Activated CD8-positive, alpha-beta T cell treated with anti-CD3 and anti-CD28 coated beads, Interleukin-2, amount 10 ng/mL, durations not matched to agents 7 days and 5 days (primary cell): ENCODE measurements at regions not wholly inside any gene's neighbourhood (a gene's known extent, or its start where the extent isn't known, plus 50 kb on each side); places are given as distances from the start of the nearest gene placed in this dataset.
"Not testable (repeated sequence)": the region's sequence is repeated elsewhere in the genome, so short reads cannot be mapped to it uniquely, and the experiment has no call there.

ENCODE experiments used
- ATAC-seq: fragments of 150-1000 bp; cut with Tn5 transposase; one replicate; pipeline ENCODE4 v1.10.0; 2021; ENCODE audit warnings: moderate library complexity
- CTCF ChIA-PET: fragments of 350-600 bp; sonication (Branson Sonifier 250); formaldehyde crosslinking; loops from one replicate; lab custom pipeline; 2021; ENCODE audit warnings: antibody characterized with exemption; lab: Charles Lee
- POLR2A ChIA-PET: fragments of 350-600 bp; sonication (Branson Sonifier 250); formaldehyde crosslinking; loops from one replicate; lab custom pipeline; 2021; ENCODE audit warnings: antibody characterized with exemption; lab: Charles Lee
- DNase-seq: peaks from one replicate; pipeline ENCODE4 v3.0.0-alpha.2; 2020
- H3K27ac Mint-ChIP-seq: one replicate; pipeline ENCODE4 v1.8.0; 2021; ENCODE audit warnings: mild to moderate bottlenecking, mixed read lengths
- H3K27me3 Mint-ChIP-seq: one replicate; pipeline ENCODE4 v1.8.0; 2021; ENCODE audit warnings: low read depth, mixed read lengths
- H3K36me3 Mint-ChIP-seq: one replicate; pipeline ENCODE4 v1.8.0; 2021; ENCODE audit warnings: low read depth, mixed read lengths
- H3K4me1 Mint-ChIP-seq: one replicate; pipeline ENCODE4 v1.8.0; 2021; ENCODE audit warnings: low read depth, mixed read lengths
- H3K4me3 Mint-ChIP-seq: one replicate; pipeline ENCODE4 v1.8.0; 2021; ENCODE audit warnings: mild to moderate bottlenecking, mixed read lengths
- H3K9me3 Mint-ChIP-seq: one replicate; pipeline ENCODE4 v1.8.0; 2022; ENCODE audit warnings: mixed read lengths; ENCODE audit not compliant: insufficient read depth

DNA sequence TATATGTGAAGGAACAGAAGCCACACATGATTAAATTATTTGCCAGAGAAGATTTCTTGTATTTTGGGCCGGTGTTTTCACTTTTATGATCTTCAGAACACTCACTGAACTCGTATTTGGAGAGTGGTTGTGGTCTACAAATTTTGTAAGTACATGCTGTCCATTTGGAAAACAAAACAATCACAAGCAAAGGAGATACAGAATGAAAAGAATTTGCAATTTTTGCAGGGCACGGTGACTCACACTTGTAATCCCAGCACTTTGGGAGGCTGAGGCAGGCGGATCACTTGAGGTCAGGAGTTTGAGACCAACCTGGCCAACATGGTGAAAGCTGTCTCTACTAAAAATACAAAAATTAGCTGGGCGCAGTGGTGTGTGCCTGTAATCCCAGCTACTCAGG, 282.0 kb downstream of the C1D start:
- CTCF ChIA-PET, DNase-seq, H3K36me3 Mint-ChIP-seq, H3K27me3 Mint-ChIP-seq, ATAC-seq, H3K9me3 Mint-ChIP-seq, H3K4me3 Mint-ChIP-seq, POLR2A ChIA-PET, H3K27ac Mint-ChIP-seq, H3K4me1 Mint-ChIP-seq: not testable (repeated sequence)

GRCh38 chr2:67782443-67782842, 280.4 kb downstream of the C1D start:
- no peak overlapping the region for H3K27ac Mint-ChIP-seq
- DNase-seq (no peak), ATAC-seq (no peak)
- no peaks in the 10 kb centered on the region for H3K36me3 Mint-ChIP-seq
- no peak overlapping the region for H3K4me3 Mint-ChIP-seq
- ChIA-PET POLR2A (no interaction called here), CTCF (no interaction called here)
- no peaks in the 10 kb centered on the region for H3K27me3 Mint-ChIP-seq
- no peaks in the 10 kb centered on the region for H3K4me1 Mint-ChIP-seq
- H3K9me3 Mint-ChIP-seq = no peaks in the 10 kb centered on the region

DNA sequence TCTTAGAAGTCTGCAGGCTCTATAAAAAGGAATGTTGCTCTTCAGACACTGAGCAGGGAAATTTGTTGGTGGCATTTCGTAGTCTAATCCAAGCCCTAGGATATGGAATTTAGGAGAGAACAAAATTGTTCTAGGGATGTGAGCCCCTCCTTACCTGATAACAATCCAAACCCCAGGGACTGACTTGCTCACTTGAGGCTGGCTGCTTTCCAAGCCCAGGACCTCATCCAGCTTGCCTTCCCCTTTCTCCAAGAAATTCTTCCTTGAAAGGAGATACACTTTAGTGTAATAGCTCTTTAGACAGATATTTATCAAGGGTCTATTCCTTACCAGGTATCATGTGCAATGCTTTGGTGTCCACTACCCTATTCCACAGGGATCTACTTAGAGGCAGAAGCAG, 279.8 kb downstream of the C1D start:
- no peaks in the 10 kb centered on the region for H3K4me1 Mint-ChIP-seq
- H3K27me3 Mint-ChIP-seq = no peaks in the 10 kb centered on the region
- no peak for DNase-seq
- ChIA-PET CTCF (no interaction called here), POLR2A (no interaction called here)
- H3K27ac Mint-ChIP-seq = no peak overlapping the region
- no peaks in the 10 kb centered on the region for H3K36me3 Mint-ChIP-seq
- no peak overlapping the region for H3K4me3 Mint-ChIP-seq
- H3K9me3 Mint-ChIP-seq = no peaks in the 10 kb centered on the region
- no peak for ATAC-seq

DNA sequence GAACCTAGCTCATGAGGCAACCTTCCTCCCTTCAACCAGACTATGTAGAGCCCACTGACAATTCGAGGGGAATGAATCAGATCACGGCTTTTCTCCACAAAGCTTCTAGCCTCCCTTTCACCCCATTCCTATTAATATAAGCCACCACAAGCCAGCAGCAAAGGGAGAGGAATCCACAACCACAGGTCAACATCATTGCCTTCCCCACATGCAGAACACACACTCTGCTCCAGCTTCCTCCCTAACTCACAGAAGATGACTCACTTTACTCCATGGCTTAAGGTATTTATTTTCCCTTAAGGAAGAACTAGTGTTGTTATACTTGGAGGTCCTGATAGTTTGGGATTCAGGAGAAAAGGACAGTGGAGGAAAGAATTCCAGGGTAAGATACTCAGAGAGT, 272.2 kb downstream of the C1D start:
- H3K9me3 Mint-ChIP-seq = no peaks in the 10 kb centered on the region
- ChIA-PET POLR2A (no interaction called here), CTCF (no interaction called here)
- no peaks in the 10 kb centered on the region for H3K27me3 Mint-ChIP-seq
- H3K4me3 Mint-ChIP-seq = no peak overlapping the region
- no peaks in the 10 kb centered on the region for H3K36me3 Mint-ChIP-seq
- ATAC-seq (no peak), DNase-seq (no peak)
- H3K27ac Mint-ChIP-seq = no peak overlapping the region
- no peaks in the 10 kb centered on the region for H3K4me1 Mint-ChIP-seq

DNA sequence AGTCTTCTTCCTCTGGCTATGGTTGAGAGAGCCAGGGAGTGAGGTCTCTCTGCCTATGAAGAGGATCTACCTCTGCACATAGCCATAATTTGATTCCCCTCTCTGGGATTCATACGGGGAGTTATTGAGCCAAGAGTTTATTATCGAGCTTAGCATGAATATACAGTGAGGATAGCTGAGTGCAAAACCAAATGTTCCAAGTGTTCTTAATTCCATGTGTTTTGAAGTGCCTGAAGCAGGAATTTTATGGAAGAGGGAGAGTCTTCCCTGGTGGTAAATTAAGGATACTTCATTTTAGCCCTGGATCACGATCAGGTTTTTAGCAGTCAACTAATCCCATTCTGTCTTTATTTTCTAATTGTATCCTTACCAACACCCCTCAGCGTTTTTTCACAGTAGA, 270.6 kb downstream of the C1D start:
- H3K27me3 Mint-ChIP-seq = no peaks in the 10 kb centered on the region
- H3K36me3 Mint-ChIP-seq = no peaks in the 10 kb centered on the region
- ATAC-seq (no peak), DNase-seq (no peak)
- CTCF ChIA-PET = no interaction called here
- no peaks in the 10 kb centered on the region for H3K4me1 Mint-ChIP-seq
- H3K9me3 Mint-ChIP-seq = no peaks in the 10 kb centered on the region
- no peak overlapping the region for H3K4me3 Mint-ChIP-seq
- POLR2A ChIA-PET = no interaction called here
- no peak overlapping the region for H3K27ac Mint-ChIP-seq

GRCh38 chr2:67792681-67793091, 270.1 kb downstream of the C1D start:
- H3K36me3 Mint-ChIP-seq = no peaks in the 10 kb centered on the region
- POLR2A ChIA-PET = no interaction called here

GRCh38 chr2:67797801-67798540, 264.8 kb downstream of the C1D start:
- DNase-seq (no peak), ATAC-seq (no peak)
- Mint-ChIP-seq H3K4me3 (no peak overlapping the region), H3K4me1 (no peaks in the 10 kb centered on the region), H3K9me3 (no peaks in the 10 kb centered on the region), H3K27ac (no peak overlapping the region), H3K36me3 (no peaks in the 10 kb centered on the region), H3K27me3 (no peaks in the 10 kb centered on the region)
- ChIA-PET POLR2A (no interaction called here), CTCF (no interaction called here)

More at GRCh38 chr2:67792681-67793091, 270.1 kb downstream of the C1D start:
- no peaks in the 10 kb centered on the region for H3K27me3 Mint-ChIP-seq
- H3K4me1 Mint-ChIP-seq = no peaks in the 10 kb centered on the region
- CTCF ChIA-PET = no interaction called here
- no peak for ATAC-seq
- H3K9me3 Mint-ChIP-seq = no peaks in the 10 kb centered on the region
- no peak for DNase-seq
- H3K27ac Mint-ChIP-seq = no peak overlapping the region
- H3K4me3 Mint-ChIP-seq = no peak overlapping the region

DNA sequence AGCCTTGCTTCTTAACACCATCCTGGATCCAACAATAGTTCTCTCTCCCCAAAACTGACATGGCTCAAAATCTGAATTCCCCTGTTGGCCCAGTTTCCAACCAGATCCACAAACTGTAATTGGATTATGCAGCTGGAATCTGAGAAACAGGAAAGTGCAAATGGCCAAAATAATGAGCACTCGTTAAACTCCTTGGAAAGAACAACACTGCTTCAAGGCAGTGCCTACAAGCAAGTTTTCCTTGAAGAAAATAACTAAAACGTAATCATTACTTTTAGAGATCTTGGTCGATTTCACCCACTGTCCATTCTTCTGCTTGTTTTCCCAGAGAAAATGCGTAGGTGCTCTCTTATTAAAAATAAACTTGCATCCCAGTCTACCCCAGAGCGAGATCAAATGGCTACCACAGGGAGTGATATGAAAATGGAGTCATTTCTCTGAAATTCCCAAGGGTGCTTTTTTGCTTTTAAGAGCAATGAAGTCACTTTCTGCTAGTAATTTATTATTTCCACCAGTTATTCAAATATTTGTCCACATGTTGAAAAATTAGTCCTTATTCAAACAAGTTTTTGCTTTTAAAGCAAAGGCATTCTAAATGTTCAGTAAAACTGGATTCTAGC, 264.2 kb downstream of the C1D start:
- POLR2A ChIA-PET = no interaction called here
- H3K4me1 Mint-ChIP-seq = no peaks in the 10 kb centered on the region
- CTCF ChIA-PET = no interaction called here
- H3K27ac Mint-ChIP-seq = no peak overlapping the region
- H3K27me3 Mint-ChIP-seq = no peaks in the 10 kb centered on the region
- no peak overlapping the region for H3K4me3 Mint-ChIP-seq
- no peak for ATAC-seq
- H3K9me3 Mint-ChIP-seq = no peaks in the 10 kb centered on the region
- no peaks in the 10 kb centered on the region for H3K36me3 Mint-ChIP-seq
- DNase-seq = no peak

DNA sequence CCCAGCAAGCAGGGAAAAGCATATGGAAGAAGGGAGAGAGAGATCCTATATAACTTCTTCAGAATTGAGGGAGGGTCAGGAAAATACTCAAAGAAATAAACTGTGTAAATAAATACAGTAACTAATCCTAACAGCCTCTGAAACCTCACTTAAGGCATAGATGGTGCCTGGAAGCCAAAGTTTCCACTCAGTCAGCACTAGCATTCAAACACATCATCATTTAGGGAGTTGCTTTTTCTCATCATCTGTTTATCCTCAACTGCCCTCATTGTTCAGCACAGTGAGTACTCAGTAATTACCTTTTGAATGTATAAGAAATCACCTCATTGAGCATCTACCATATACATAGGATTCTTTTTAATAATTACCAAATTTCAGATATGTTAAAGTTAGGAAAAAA, 262.9 kb downstream of the C1D start:
- H3K9me3 Mint-ChIP-seq = no peaks in the 10 kb centered on the region
- no peaks in the 10 kb centered on the region for H3K4me1 Mint-ChIP-seq
- no peak for ATAC-seq
- H3K36me3 Mint-ChIP-seq = no peaks in the 10 kb centered on the region
- H3K27ac Mint-ChIP-seq = no peak overlapping the region
- no peak overlapping the region for H3K4me3 Mint-ChIP-seq
- H3K27me3 Mint-ChIP-seq = no peaks in the 10 kb centered on the region
- CTCF ChIA-PET = no interaction called here
- DNase-seq = no peak
- POLR2A ChIA-PET = no interaction called here

- no peak overlapping the region for H3K27ac Mint-ChIP-seq
- CTCF ChIA-PET = no interaction called here
These were observed 260.5 kb downstream of the C1D start for GRCh38 chr2:67802291-67802690.

GRCh38 chr2:67802824-67803223, 260.0 kb downstream of the C1D start:
- ATAC-seq (no peak), DNase-seq (no peak)
- Mint-ChIP-seq H3K36me3 (no peaks in the 10 kb centered on the region), H3K9me3 (peaks cover under 1% of the 10 kb centered on the region), H3K4me1 (no peaks in the 10 kb centered on the region), H3K4me3 (no peak overlapping the region), H3K27me3 (no peaks in the 10 kb centered on the region), H3K27ac (no peak overlapping the region)
- ChIA-PET POLR2A (no interaction called here), CTCF (no interaction called here)

More at GRCh38 chr2:67802291-67802690, 260.5 kb downstream of the C1D start:
- Mint-ChIP-seq H3K9me3 (no peaks in the 10 kb centered on the region), H3K4me1 (no peaks in the 10 kb centered on the region), H3K27me3 (no peaks in the 10 kb centered on the region), H3K36me3 (no peaks in the 10 kb centered on the region), H3K4me3 (no peak overlapping the region)
- ATAC-seq (no peak), DNase-seq (no peak)
- POLR2A ChIA-PET = no interaction called here

GRCh38 chr2:67806816-67807215, 256.0 kb downstream of the C1D start:
- Mint-ChIP-seq H3K27me3 (no peaks in the 10 kb centered on the region), H3K36me3 (no peaks in the 10 kb centered on the region), H3K27ac (no peak overlapping the region), H3K4me1 (no peaks in the 10 kb centered on the region), H3K9me3 (peaks cover 9% of the 10 kb centered on the region), H3K4me3 (no peak overlapping the region)
- ChIA-PET CTCF (no interaction called here), POLR2A (no interaction called here)
- DNase-seq = no peak
- no peak for ATAC-seq
